ENCODE measurements at regions not wholly inside any gene's neighbourhood (a gene's known extent, or its start where the extent isn't known, plus 50 kb on each side); places are given as distances from the start of the nearest gene placed in this dataset.

- no peak for DNase-seq
Observed at GRCh38 chr4:155616117-155616516, 50.5 kb upstream of the GUCY1A1 start.

- no peak for DNase-seq
Observed at GRCh38 chr4:155615081-155615887, 51.4 kb upstream of the GUCY1A1 start.

- DNase-seq = no peak
Observed at GRCh38 chr4:155614111-155614762, 52.4 kb upstream of the GUCY1A1 start.

GRCh38 chr4:155612074-155612473 is 54.6 kb upstream of the GUCY1A1 start:
- DNase-seq = no peak

GRCh38 chr4:155611501-155611900 is 55.1 kb upstream of the GUCY1A1 start:
- no peak for DNase-seq

- DNase-seq = no peak
Observed at GRCh38 chr4:155610143-155610542, 56.5 kb upstream of the GUCY1A1 start.

- DNase-seq = no peak
Observed at GRCh38 chr4:155609455-155610059, 57.1 kb upstream of the GUCY1A1 start.

- DNase-seq = no peak
Observed at GRCh38 chr4:155608225-155608885, 58.3 kb upstream of the GUCY1A1 start.

GRCh38 chr4:155607481-155607880 is 59.2 kb upstream of the GUCY1A1 start:
- DNase-seq = no peak

- DNase-seq = no peak
Observed at GRCh38 chr4:155604718-155605626, 61.7 kb upstream of the GUCY1A1 start.

- DNase-seq = no peak
Observed at GRCh38 chr4:155603360-155603891, 63.2 kb upstream of the GUCY1A1 start.

GRCh38 chr4:155602351-155603140 is 64.1 kb upstream of the GUCY1A1 start:
- DNase-seq = no peak

GRCh38 chr4:155600244-155600643 is 66.4 kb upstream of the GUCY1A1 start:
- no peak for DNase-seq

GRCh38 chr4:155599596-155599995 is 67.1 kb upstream of the GUCY1A1 start:
- DNase-seq = no peak

GRCh38 chr4:155599085-155599484 is 67.6 kb upstream of the GUCY1A1 start:
- DNase-seq = no peak

GRCh38 chr4:155597933-155598451 is 68.7 kb upstream of the GUCY1A1 start:
- no peak for DNase-seq

GRCh38 chr4:155597281-155597680 is 69.4 kb upstream of the GUCY1A1 start:
- no peak for DNase-seq

- no peak for DNase-seq
Observed at GRCh38 chr4:155593793-155594192, 72.9 kb upstream of the GUCY1A1 start.

- no peak for DNase-seq
Observed at GRCh38 chr4:155592938-155593297, 73.7 kb upstream of the GUCY1A1 start.

GRCh38 chr4:155592179-155592937 is 74.3 kb upstream of the GUCY1A1 start:
- DNase-seq = no peak

Measured in NCI-H1417 treated with DMSO at 0.1 percent for 48 hours (cell line).